CD1c-positive myeloid dendritic cell (primary cell): ENCODE measurements at regions not wholly inside any gene's neighbourhood (a gene's known extent, or its start where the extent isn't known, plus 50 kb on each side); places are given as distances from the start of the nearest gene placed in this dataset.

Experiments used
- DNase-seq: peaks from one replicate; pipeline ENCODE4 v3.0.0-alpha.2; 2016; ENCODE audit errors: extremely low spot score

DNA sequence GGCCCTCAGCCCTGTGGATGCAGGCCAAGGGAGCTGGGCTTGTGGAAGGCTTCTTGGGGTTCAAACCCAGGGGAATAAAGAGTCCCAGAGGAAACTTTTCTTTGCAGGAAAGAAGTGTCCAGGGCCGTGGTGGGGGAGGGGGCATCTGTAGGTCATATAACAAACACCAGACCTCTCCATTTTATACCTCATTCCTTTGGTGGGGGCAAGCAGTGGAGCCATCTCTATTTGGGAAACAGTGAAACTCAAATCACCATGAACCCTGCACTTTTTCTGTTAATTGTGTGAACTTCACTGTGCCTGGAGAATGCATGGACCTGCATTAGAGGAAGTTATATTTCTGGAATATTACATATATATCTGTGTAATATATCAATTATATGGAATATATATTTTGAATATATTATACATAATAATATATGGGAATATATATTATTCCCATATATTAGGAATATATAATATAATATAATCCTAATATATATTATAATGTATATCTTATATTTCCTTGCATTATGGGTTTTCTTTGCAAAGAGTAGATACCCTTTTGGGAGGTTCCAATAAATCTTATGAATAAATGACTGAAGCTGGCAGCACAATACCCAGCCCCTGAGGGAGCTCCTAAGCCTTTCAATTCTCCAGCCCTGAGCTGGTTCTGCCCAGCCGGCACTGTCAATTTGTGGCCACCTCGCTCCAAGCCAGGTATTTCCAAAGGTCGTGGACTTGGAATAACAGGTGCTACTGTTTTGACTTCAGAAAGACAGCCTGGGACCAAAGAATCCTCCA lies 97.7 kb upstream of the PKDCC start:
- DNase-seq, result no peak

DNA sequence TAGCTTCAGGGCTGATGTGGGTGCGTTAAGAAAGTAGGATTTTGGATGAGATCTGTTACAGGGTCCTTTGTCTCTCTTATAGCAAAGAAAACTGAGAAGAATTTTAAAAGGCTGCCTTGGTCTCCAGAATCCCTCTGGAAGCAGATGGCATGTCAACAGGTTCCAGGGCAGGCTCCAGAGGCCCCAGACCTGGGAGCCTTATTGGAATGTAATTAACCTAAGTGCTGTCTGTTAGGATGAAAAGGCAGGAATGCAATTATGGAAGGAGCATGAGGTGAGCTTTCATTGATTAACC lies 97.2 kb upstream of the PKDCC start:
- no peak for DNase-seq

DNA sequence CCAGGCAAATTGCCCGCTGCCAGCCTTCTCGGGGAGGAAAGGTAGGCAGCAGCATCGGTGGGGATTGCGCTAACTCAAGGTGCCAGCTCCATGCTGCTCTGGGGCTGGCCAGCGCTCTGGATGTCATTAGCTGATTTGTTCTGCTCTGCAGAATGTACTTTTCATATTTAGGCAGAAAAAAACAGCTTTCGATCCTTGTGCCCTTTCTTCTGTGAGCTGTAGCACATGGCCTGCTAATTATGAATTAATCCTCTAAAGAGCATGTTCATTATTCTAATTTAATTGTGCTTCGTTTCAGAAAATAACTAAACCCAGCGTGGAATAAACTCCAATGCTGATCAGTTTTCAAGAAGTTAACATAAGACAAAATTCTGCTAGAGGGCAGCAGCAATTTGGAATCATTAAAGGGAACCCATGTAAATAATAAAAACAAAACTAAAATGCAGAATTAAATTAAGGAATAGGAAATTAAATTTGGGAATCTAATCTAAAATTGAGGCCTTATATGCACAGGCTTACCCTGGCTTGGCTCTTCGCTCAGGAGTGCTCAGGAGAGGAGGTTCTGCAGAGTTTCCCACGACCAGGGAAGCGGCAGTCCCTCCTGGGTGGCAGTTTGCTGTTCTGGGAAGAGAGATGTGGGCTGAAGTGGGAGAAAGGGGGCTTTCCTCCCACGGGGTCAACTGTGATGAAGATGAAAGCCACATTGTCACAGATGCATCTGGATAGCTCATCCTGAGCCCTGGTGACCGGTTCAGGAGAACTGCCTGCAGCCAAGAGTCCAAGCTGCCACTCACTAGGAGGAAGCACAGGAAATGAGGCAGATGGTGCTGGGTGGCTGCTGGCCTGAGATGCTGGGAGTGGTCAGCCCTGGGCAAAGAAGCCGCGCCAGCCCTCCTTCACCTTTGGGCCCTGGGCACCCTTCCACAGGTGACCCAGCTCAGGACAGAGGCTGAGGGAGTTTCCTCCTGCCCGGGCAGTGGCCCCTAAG lies 93.2 kb upstream of the PKDCC start:
- DNase-seq, result no peak

DNA sequence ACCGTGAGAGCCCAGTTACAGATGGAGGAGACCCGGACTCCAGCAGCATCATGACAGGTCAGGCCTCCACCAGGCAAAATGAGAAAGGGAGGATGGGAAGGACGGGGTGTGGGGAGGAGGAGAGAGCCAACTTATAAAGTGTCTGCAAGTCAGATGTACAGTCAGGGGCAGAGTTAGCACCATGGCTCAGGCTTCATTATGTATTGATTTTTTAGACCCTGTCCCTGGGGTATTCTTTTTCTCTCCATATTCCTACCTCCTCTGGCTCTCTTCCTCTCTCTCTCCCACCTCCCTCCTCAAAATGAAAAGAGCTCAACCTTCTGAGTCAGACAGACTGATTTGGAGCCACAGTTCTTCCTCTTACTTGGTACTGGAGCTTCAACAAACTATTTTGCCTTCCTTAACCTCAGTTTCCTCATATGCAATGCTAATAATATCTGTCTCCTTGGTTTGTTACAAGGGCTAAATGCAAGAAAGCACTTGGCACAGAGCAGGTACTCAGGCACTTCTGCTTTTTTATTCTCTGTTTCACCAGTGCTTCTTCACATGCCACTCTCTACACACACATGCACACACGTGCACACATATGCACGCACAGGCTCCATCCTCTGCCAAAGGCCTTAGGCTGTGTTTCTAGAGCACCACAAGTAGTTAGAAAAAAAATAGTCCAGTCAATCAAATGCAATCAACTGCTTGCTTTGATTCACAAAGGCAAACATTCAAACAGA lies 92.3 kb upstream of the PKDCC start:
- DNase-seq, result peak; percentile 59

DNA sequence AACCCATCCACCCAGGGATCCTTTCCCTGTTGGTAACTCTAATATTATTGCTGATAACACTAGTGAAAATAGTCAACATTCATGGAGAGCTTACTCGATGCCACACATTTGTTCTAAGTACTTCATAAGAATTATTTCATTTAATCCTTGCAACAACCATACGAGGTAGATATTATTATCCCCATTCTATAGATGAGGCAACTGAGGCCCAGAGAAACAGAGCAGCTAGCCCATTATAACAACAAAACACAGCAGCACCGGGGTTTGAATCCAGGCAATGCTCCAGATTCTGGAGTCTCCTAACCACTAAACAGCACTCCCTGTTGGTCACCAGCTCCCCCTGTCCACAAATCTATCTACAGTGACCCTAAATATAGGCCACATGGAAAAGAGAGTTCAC lies 90.4 kb upstream of the PKDCC start:
- no peak for DNase-seq

DNA sequence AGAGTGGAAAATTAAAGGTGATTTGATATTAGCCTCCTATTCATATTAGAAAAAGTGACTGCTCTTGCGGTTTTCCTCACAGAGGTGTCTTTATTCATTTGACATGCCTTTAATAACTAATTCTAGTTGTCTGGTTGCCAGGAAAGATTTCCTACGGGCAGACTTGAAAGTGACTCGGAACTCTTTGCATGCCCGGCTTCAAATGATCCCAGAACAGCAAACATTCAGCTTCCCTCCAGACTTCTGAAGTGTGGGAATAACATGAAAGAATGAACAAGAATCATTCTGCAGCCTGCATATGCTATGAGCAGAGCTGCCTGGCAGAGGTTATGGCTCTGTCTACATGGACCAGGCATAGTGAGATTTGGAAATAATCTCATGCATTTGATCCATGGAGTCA lies 89.6 kb upstream of the PKDCC start:
- DNase-seq, result no peak

DNA sequence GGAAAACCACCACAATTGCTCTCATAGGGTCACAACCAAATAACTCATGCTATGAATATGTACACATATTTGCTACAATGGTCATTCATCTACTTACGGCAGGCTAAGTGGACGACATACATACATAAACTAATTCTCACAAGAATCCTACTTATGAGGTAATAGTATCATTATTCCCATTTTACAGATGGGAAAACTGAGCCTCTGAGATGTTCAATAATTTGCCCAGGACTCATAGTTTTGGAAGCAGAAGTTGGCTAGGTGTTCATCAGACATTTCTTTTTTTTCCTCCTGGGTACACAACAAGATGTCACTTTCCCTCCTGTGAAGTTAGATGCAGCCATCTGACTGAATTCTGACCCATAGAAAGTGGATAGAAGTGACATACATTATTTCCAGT lies 89.0 kb upstream of the PKDCC start:
- no peak for DNase-seq

DNA sequence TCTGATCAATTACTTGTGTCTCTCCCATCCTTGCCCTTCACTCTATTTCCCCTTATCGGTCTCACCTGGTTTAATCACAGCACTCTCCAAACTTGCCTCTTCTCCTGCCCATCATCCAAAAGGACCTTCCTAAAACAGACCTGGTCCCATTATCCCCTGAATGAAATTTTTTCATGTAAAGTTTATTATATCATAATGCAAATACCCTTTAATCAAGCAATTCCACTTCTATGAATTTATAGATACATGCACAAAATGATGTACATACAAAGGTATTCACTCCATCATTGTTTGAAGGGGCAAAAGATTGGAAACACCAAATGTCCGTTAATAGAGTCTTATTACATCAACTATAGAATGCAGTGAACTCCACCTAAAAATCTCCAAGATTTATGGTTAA lies 88.1 kb upstream of the PKDCC start:
- no peak for DNase-seq

DNA sequence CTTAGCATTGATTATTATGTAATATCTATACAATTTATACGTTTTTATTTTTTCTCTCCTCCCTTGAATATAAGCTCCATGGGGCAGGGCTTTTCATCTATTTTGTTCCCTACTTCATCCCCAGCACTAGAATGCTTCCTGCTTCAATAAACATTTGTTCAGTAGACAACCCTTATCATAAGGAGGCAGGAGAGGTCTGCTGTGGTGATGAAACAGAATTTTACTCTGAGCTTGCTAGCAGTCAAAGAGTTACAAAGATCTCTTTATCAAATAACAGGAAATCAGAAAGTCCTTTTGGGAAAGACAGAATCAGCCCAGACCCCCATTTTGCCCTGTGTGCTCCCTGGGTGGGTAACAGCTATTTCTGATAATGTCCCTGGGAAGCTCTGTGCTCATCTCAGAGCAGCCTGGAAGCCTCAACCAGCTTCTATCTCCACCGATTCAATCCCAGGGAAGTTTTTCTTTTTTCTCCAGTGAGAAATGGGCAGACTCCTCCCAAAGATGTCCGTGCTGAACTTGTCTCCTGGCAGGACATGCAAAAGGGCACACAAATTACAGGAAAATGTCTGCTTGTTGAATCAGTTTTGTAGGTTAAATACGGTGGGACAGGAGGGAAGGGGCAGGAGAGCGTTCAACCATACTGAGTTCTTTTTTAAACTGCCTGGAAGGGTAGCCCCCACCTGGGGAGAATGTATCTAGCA lies 84.7 kb upstream of the PKDCC start:
- DNase-seq, result no peak

DNA sequence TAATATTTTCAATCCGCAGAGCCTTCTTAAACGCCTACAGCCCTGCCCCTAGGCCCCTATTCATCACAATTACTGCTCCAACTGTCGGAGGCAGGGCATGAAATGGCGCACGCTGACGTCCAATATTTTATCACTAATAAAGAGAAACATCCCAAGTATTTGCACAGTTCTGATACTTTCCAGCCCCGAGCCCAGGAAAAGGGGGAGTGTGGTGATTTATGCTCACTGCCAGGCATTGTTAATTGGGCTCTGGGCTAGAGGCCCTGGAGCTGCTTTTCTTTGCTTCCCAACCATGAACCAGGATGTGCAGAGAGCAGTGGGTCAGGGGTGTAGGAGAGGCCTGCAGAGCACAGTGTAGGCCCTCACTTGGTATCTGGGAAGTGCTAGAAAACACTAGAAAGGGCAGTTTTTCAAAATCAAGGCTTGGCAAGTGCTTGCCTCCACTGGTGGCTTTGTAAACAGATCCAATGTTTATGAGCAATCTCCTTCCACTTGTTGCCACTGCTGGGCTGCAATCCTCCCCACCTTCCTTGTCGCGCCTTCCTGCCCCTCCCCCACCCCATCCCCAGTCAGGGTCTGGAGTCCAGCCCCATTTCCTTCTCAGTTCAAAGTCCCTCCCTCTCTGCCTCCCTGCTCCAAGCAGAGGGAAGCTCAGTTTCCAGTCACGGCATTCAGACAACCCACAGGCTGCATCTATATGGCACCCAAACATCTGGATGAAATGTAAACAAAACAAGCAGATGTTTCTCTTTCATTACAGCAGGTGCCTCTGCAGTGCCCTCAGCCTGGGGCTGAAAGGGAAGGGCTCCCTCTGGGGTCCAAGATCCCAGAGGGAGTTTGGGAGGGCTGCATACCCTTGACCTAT lies 83.9 kb upstream of the PKDCC start:
- DNase-seq, result no peak

DNA sequence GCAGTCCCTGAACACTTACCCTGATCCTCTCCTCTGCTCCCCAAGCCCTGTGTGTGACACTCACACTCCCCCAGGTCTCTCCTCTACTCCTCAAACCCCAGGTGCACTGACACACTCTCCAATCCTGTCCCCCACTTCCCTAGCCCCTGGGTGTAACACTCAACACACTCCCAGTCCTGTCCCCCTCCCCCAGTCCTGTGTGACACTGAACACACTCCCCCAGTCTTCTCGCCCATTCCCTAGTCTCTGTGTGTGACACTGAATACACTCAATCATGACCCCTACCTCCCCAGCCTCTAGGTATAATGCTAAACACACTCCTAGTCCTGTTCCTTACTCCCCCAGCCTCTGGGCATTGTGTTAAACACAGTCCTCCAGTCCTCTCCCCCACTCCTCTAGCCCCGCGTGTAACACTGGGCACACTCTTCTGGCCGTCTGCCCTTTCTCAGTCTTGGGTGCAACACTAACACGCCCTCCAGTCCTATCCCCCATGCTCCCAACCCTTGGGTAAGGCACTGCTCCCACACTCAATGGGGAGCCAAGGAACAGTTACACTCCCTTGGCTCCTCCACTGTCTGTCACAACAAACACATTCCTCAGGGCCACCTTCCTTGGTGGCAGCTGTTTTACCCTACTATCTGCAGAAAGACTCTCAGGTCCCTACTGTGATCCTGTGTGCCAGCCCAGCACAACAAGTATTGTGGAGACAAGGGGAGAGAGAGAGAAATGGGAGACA lies 82.5 kb upstream of the PKDCC start:
- no peak for DNase-seq

DNA sequence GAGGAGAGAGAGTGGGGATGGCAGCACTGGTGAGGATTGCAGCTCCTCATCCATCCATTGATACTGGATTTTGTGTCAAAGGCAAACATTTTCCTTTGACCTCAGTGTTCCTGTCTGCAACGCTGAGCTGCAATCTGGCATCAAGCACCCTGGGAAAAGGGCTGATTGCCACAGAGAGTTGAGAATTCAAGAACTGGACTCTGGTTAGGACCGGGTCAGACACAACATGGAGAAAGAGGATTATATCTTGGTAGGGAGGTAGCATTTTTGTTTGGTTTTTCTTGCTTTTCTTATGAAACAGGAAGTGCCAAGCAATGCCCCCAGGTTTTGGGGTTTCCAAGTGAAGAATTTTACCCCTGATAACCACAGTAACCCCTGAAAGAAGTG lies 81.9 kb upstream of the PKDCC start:
- DNase-seq, result peak; percentile 13

DNA sequence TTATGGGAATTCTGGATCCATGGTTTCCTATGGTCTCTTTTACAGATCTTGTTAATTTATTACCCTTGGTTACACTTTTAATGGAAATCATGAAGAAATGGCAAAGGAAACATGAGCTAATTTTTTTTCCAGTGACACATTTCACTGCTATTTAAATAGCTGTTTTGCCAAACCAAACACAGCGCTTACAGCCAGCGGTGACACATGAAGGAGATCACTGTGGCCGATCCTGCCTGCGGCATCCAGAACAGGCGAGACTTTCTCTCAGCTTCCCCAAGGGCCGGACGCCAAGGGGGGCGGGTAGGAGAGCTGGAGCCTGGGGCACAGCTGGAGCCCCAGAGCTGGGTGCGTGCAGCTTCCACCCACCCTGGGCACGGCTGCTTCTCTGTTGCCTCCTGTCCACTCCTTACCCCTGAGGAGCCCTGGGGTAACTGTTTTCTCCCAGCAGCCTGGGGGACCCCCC lies 81.4 kb upstream of the PKDCC start:
- DNase-seq, result peak; percentile 40

DNA sequence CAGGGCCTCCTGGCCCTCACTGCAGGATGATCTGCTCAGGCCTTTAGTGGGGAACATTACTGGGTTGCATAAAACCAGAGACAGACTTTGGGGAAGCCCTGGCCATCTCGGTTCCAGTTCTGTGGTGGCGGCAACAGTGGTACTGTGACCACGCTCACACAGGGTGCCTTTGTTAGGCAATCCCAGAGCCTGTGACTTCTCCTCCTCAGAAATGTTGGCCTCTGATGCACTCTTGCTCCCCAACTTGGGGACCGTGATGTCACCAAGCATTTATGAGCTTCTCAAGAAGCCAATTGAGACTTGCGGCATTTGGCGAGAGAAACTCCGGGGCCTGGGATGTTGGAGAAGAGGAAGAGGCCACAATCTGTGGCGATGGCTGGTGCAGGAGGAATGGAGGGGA lies 80.9 kb upstream of the PKDCC start:
- DNase-seq, result peak; percentile 87

DNA sequence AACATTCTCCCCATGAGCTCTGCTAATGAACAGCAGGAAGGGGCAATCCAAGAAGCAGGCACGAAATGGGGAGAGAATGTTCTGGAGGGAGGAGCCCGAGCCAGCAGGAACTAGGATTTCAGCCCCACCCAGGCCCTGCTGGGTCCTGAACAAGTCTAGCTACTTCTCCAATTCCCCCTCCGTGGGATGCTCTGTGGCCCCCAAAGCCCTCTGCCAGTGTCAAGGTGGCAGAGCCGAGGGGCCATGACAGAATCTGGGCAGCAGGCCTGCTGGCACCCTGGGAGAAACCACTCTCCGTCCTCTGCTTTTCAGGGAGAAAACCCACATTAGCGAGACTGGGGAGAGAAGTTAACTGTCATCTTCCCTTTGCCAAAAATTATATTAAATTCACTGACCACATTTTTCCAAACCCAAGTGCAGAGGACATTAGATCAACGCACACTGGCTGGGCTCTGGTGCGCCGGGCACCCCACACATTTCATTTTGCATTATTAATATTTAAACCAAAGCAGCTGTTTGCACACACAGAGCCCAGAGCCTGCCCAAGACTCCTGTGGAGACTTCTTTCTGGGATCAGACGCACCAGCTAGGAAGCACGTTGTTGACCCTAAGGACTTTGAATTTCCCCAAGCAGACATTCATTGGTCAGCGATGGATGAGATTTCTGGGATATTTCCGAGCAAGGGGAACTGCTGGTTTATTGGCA lies 80.2 kb upstream of the PKDCC start:
- DNase-seq, result peak; percentile 40

DNA sequence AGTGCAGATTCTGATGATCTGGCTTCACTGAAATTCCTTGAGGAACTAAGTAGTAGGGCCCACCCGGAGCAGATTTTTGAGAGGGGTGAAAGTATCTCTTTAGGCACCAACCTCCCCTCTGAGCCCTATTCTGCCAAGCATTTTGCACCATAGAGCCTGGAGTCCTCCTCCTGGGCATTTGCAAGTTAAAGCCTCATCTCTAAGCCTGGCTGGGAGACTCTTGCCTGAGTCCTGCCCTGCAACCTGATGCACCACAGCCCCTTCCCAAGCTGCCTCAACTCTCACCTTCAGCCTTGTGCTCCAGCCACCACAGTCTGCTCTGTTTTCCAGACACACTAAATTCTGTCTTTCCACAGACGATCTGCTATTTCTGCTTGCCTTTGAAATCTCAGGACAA lies 79.6 kb upstream of the PKDCC start:
- no peak for DNase-seq

DNA sequence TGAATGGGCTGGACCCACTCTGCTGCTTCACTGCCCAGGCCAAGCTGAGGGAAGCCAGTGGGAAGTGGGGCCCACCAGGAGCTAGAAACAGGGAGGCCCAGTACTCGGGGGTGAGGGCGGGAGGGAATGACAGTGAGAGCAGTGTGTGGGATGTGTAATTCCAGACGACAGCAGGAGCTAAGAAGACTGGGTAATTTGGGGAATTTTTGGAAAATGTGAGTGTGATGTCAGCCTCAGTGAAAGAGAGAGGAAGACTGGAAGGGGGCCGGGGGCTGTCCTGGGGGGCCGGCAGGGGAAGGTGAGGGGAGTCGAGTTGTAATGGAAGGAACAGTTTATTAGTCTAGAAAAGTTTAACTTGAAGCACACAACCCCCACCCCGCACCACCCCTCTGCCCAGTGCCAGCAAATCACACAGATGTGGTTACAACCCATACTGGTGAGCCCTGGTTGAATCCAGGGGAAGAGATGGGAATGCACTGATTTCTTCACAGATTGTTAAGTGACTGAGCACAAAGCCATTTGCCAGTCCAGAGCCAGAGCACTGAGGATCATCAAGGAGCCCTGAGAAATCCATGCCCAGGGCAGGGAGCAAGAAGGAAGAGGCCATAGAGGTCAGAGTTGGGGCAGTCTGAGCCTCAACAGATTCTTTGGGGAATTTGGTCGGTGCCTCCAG lies 76.7 kb upstream of the PKDCC start:
- no peak for DNase-seq

DNA sequence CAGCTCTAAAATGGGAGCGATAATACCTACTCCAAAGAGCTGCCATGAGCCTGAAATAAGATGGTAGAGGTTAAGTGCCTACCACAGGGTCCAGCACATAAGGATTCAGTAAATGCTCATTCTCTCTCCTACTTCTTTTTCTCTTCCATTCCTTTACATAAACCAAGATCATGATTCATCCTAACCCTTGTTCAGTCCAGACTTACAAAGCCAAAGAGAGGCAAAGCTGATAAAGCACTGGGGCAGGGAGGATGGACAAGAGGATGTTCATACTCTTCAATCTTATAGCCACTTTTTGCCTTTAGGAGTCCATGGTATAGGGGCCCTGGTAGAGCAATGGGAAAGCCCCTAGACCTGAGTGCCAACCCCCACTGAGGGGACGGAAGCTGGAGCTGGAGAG lies 75.6 kb upstream of the PKDCC start:
- no peak for DNase-seq

DNA sequence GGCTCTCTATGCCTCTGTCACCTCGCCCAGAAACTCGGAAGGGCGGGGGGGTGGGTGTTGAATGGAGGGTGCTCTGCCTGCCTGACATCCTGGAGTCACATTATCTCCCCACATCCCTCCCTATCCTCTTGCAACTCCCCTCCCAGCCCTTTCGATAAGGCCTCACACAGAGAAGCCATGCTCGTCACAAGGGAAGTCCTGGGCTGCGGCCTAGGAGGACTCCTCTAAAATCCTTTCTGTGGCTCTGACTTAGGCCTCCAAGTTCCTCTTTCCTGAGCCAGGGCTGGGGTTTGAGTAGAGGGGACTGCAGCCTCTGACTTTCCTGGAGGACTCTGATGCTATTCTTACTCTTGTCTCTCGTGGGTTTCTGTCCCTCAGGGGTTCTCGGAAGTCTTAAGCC lies 75.0 kb upstream of the PKDCC start:
- no peak for DNase-seq
